NOMO-1 treated with DMSO at 0.1 percent for 48 hours (cell line): ENCODE measurements at regions not wholly inside any gene's neighbourhood (a gene's known extent, or its start where the extent isn't known, plus 50 kb on each side); places are given as distances from the start of the nearest gene placed in this dataset.
A peak's percentile ranks its signal among the peaks of the same experiment; 100 is the strongest.
"Not testable (repeated sequence)": the region's sequence is repeated elsewhere in the genome, so short reads cannot be mapped to it uniquely, and the experiment has no call there.

Source experiments
- DNase-seq: peaks from one replicate; lab custom pipeline; 2025; ENCODE audit not compliant: unreplicated experiment; lab: John Stamatoyannopoulos, UW

DNA sequence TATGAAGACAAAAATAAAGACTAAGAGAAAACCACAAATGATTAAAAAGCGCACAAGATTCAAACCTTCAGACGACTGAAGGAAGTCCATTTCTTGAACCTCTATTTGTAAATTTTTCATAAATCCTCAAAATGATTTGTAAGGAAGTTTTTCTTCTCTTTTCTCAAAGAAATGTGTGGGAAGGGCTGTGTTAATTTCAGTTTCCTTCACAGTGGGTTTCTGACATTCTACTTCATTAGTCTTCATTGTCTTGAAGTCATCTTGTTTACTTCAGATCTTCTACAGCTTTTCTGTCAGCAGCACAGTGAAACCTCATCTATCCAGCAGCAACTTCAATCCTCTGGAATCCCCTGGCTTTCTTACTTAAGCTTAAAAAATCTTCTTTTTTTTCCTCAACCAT lies 87.6 kb upstream of the MYLIP start:
- no peak for DNase-seq

DNA sequence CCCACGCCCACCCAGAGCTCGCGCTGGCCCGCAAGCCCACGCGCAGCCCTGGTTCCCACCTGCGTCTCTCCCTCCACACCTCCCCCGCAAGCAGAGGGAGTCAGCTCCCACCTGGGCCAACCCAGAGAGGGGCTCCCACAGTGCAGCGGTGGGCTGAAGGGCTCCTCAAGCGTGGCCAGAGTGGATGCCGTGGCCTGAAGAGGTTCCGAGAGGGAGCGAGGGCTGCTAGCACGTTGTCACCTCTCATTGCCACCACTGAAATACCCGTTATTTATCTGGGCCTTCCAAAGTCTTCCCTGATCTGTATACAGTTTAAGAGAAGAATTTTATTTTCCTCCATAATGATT lies 88.3 kb upstream of the MYLIP start:
- DNase-seq = no peak

DNA sequence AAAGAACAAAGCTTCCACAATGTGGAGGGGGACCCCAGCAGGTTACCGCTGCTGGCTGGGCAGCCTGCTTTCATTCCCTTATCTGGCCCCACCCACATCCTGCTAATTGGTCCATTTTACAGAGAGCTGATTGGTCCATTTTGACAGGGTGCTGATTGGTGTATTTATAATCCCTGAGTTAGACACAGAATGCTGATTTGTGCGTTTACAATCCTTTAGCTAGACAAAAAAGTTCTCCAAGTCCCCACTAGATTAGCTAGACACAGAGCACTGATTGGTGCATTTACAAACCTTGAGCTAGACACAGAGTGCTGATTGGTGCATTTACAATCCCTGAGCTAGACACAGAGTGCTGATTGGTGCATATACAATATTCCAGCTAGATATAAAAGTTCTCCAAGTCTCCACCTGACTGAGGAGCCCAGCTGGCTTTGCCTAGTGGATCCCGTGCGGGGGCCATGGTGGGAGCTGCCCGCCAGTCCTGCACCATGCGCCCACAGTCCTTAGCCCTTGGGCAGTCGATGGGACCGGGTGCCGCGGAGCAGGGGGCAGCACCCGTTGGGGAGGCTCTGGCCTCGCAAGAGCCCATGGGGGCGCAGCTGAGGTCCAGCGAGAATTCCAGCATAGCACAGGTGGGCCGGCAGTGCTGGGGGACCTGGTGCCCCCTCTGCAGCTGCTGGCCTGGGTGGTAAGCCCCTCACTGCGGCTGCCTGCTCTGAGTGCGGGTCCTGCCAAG lies 88.8 kb upstream of the MYLIP start:
- DNase-seq = not testable (repeated sequence)

DNA sequence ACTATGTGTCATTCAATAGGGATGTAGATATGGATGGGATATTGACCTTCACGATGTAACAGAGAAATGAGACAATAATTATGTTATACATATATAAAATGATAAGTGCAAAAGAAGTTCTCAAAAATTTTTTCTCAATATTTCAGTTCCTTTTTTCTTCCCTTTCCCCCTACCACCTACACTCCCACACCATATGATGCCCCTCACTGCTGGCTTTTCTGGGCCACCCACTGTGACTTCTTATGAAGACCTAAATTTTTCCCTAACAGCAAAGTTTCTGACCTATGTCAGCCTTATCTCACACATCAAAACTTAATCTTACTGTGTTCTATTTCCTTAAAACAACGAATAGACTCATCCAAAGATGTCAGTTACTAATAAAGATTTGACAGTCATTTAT lies 89.9 kb upstream of the MYLIP start:
- no peak for DNase-seq

DNA sequence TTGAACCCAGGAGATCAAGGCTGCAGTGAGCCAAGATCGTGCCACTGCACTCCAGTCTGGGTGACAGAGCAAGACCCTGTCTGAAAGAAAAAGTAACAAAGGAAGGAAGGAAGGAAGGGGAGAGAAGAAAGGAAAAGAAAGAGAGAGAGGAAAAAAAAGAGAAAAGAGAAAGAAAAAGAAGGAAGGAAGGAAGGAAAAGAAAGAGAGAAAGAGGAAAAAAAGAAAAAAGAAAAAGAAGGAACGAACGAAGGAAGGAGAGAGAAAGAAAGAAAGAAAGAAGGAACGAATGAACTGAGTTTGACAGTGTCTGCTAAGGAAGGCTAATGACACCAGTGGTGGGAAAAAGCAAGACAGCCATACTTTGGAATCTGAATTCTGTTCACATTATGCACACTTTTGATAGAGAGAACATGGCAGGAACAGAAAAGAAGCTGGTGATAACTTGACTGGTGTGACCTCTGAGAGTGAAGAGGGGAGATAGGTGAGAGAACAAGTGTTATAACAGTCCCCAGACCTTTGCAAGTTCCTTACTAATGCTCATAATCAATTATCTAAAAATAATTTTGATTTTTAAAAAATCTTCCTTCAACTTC lies 93.3 kb upstream of the MYLIP start:
- no peak for DNase-seq

DNA sequence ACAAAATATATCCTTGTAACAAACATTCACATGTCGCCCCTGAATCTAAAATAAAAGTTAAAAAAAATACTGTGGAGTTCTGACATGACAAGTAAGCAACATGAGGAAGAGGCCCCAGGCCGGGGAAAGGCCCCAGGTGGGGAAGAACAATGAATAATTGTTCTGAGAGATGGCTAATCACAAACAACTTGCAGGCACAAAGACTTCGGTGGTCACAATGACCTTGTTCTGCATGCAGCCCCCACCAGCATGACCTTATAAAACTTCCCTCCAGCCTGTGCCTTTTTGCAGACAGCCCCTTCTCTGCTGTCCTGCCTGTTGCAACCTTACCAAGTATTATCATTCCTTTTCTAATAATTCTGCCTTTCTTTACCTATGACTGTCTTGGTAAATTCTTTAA lies 95.7 kb upstream of the MYLIP start:
- no peak for DNase-seq

DNA sequence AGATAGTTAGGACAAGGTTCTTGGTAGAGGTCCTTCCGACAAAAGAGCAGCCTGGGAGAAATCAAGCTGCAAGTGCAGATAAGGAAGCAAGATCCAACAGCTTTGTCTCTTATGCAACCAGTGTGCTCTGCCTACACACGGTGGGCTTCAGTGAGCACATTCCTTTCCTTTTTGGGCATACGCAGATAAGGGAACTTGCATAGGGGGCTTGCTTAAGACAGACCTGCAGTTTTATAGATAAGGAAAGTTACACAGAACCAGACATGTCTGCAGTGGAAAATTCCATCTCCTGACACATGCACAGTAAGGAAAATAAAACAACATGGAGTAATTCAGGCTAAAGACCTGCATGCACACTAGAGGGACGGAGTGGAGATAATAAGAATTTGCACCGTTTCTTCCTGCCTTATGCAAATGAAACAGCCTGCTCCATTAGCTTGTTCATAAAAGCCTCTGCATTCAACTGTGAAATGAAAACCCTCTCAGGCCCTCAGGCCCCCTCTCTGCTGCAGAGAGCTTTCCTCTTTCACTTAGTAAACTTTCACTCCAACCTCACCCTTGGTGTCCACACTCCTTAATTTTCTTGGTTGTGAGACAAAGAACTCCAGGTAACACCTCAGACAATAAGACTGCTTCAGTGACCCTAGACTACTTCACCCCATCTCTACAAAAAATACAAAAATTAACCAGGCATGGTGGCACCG lies 97.5 kb upstream of the MYLIP start:
- no peak for DNase-seq

DNA sequence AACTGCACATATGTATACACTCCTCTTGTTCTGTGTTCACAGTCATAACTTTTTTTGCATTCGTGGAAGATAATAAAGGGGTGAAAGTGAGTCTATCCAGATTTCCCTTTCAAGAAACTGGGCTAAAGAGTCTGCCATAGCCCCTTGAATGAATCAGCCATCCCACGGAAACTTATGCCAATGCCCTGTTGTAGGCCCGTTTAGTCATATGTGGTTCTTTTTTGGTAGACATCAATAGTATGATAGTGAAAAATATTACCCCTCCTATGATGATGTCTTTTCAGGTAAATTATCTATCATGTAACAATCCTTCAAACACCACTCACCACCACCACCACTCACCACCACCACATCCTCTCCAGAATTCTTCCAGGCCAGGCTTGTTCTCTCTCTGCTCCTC lies 99.9 kb upstream of the MYLIP start:
- no peak for DNase-seq

DNA sequence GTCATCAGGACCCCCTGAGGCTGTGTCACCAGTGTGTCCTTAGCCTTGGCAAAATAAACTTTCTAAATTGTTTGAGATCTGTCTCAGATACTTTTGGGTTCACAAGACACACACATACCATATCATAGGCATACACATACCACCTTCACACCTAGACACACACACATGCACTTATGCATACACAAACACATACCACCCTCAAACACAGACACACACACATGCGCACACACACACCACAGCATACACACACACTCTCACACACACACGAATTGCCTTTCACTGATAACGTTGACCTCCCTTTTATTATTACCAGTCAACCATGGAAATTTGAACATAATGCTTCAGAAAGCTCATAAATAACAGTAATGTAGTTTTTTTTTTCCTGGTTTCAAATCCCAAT lies 108.6 kb upstream of the MYLIP start:
- DNase-seq = no peak

DNA sequence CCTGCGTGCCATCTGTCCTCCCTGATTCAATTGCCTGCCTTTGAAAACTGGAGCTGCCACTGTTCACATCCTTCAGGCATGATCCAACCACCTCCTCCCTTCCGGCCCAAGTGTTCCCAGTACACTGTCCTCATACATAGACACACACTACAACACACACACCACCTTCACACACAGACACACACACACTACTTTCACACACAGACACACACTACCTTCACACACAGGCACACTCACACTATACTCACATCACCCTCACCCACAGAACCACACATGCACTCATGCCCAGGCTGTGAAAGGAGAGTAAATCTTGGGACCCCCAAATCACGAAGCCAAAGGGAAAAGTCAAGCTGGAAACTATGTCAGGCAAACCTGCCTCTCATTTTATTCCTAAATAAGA lies 109.4 kb upstream of the MYLIP start:
- no peak for DNase-seq

DNA sequence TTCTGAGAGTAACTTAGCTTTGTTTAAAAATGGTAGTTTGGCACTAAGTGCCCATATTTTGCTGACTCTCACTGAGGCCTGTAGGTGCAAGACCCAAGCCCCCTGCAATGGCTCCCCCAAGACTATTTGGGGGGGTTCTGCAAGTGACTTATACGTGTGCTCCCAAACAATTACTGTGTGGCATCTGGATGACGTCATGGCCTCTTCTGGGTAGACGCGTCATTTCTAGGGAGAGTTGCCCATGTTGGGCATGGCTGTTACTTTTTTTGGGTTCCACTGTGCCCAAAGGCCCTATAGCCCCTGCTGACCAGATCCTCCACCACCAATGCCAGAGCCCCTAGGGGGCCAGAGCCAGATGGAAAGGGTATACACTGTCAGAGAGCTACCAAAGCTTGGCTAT lies 110.3 kb upstream of the MYLIP start:
- DNase-seq = no peak

DNA sequence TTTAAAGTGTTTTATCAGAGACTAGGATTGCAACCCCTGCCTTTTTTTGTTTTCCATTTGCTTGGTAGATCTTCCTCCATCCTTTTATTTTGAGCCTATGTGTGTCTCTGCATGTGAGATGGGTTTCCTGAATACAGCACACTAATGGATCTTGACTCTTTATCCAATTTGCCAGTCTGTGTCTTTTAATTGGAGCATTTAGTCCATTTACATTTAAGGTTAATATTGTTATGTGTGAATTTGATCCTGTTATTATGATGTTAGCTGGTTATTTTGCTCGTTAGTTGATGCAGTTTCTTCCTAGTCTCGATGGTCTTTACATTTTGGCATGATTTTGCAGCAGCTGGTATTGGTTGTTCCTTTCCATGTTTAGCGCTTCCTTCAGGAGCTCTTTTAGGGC lies 114.6 kb upstream of the MYLIP start:
- not testable (repeated sequence) for DNase-seq

DNA sequence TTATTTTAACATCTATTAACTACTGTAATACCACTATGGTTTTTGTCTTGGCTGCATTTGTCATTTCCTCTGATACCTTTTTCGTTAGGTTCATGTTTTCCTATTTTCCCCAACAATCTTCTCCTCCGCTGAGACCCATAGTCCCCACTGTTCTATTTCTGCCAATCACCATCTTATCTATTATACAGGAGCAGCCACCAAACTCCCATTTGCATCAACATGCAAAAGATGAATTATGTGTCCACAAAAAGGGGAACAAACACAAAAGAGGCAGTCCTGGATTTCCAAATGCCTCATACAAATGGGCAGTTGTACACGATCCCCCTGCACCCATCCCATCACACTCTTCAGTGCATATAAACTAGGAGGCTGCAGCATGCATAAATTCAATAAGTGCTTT lies 121.7 kb upstream of the MYLIP start:
- DNase-seq = peak; percentile 68

DNA sequence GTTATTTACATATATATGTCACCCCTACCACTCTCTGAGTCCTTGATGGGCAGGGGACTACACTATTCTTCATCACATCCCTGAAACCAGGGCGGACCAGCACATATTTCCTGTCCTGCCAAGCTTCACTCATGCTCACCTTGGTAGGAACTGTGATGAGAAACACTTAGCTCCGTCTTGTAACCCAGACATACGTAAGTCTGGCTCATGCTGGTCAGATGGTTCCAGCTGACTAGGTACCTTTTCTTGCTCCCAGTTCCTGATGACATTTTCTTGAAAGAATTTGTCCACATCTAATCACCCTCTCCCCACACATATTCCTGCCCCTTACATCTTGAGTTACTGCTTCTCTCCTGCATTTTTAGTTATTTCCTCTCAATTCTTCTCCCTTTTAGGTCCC lies 122.2 kb upstream of the MYLIP start:
- DNase-seq = no peak

DNA sequence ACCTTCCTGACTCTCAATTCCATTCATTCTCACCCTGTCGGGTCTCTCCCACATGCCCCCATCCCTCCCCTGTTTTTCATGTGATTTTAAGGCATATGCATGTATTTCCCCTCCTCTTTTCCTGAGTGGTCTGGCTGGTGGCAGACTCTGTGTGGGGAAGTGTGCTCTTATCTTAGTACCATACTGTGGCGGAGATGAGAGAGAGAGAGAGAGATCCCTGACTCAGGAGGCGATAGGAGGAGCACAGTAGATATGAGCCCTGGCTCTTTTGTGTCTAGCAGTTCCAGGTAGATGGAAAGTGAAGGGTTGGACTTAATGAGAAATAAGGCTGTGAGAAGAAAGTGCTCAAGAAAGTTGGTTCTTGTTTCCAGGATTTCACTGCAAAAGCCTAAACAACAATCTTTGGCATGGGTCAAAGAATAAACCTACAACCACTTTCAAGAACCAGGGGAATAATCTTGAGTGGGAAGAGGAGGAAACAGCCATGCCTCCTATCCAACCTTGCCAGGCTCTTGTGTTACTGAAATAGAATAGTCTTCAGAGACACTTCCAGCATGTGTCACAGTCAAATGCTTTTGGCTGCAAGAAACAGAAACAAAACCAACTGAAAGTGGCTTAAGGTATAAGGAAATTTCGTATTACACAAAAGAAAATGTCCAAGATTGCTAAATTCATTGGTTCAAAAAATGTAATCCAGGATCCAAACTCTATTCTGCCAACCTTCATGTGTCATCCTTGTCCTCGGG lies 123.8 kb upstream of the MYLIP start:
- no peak for DNase-seq

DNA sequence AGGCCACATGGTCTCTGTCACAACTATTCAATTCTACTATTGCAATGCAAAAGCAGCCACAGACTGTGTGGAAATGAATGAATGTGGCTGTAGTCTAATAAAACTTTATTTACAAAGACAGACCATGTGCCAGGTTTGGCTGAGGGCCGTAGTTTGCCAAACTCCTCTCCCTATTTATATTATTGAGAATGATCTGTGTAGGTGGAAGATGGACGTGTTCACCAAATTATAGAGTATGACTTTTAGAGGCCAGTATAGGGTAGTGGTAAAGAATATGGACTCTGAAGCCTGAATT lies 125.7 kb upstream of the MYLIP start:
- DNase-seq = no peak

DNA sequence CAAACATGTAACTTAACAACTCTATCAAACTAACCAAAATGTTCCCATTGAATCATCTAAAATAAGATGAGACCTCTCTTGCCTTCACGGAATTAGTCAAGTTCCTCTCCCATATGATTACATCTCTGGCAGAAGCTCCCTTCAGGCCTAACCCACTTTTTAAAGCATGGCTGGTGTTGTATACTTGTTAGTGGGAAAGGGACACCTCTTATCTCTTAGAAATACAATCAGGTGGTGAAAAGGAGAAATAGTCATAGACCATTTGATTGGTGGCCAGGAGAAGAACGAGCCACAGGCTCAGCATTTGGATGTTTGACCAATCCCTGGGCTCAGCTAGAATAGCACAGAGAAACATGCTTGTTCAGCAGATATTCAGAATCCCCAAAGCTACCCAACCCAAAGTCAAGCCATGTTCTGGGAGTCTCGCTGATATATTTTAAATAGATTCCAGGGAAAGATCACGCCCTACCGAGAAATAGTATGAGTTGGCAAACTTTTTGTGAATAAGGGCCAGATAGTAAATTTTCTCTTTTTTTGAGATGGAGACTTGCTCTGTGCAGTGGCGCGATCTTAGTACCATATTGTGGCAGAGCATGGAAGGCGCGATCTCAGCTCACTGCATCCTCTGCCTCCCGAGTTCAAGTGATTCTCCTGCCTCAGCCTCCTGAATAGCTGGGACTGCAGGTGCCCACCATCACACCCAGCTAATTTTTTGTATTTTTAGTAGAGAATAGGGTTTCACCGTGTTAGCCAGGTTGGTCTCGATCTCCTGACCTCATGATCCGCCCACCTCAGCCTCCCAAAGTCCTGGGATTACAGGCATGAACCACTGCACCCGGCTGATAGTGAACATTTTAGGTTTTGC lies 126.3 kb upstream of the MYLIP start:
- DNase-seq = no peak

DNA sequence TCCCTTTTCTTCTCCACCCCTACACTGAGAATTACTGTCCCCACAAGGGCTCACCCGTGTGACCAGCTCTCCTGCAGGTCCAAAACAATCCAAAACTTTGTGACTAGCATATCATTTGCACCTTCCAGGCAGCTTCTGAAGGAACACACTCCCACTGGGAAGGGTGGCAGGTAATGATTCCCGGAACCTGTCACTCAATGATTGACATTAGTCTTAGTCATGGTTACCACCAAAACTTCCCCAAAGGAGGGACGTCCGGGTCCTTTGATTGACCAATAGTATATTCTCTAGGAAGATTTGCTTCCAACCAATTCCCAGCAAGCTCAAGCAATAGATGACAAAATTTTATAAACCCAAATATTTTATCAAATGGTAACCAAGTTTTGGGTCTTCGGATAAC lies 127.7 kb upstream of the MYLIP start:
- no peak for DNase-seq

DNA sequence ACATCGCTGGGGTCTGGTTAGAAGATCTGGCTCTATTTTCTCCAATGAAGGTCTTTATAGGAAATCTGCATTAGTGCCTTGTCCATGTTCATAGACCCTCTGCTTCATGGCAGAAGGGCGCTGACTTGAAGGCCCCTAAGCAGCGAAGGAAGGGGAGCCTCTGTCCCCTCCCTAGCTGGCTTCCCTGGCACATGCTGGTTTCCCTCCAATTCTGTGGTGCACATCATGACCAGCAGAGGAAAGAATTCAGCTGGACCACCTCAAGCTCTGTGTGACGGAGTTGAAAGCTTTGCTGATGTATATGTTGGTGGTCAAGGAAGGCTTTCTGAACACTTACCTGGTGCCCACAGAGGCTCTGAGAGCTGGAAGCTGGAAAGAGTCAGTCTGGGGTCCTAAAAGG lies 129.7 kb upstream of the MYLIP start:
- DNase-seq = no peak

DNA sequence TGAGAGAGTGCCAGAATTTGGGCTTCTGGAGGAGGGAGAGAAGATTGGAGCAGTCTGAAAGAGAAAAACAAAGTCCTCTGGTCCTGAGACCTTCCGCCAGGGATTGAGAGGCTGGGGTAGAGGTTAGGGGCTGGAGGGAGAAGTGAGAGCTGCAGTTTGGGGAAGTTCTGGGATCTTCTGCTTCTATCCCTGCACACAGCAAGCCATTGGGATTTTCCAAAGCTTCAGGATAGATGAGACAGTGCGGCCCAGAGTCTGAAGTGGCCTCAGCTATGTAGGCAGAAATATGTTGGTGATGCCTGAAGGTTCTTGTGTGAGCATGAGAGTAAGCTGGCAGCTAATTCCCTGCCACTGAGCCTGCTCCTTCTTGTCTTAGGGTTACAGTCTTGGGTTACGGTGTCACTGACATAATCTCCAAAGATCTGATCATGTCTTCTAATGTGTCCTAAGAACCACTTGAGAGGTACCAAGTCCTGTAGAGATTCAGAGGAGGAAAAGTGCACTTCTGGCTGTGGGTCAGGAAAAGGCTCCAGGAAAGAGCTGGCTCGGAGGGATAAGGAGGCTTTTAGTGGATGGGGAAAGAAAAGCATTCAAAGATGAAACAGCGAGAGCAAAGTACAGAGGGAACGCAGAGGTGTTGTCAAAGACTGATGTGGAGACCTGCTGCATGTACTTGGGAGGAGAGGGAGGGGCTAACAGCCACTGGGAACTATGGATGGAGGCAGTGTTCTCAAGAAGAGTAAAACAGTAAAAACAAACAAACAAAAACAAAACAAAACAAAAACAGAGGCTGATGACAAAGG lies 131.1 kb upstream of the MYLIP start:
- no peak for DNase-seq
